ENCODE measurements at regions not wholly inside any gene's neighbourhood (a gene's known extent, or its start where the extent isn't known, plus 50 kb on each side); places are given as distances from the start of the nearest gene placed in this dataset.

DNA sequence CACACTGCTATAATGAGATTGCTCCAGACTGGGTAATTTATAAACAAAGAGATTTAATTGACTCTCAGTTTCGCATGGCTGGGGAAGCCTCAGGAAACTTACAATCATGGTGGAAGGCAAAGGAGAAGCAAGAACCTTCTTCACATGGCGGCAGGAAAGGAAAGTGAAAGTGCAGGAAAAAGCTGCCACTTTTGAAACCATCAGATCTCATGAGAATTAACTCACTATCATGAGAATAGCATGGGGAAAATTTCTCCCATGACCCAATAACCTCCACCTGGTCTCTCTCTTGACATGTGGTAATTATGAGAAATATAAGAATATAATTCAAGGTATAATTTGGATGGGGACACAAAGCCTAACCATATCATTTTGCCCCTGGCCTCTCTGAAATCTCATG, 884.2 kb downstream of the GLUD2 start:
- TF ChIP-seq, protein P1, sequence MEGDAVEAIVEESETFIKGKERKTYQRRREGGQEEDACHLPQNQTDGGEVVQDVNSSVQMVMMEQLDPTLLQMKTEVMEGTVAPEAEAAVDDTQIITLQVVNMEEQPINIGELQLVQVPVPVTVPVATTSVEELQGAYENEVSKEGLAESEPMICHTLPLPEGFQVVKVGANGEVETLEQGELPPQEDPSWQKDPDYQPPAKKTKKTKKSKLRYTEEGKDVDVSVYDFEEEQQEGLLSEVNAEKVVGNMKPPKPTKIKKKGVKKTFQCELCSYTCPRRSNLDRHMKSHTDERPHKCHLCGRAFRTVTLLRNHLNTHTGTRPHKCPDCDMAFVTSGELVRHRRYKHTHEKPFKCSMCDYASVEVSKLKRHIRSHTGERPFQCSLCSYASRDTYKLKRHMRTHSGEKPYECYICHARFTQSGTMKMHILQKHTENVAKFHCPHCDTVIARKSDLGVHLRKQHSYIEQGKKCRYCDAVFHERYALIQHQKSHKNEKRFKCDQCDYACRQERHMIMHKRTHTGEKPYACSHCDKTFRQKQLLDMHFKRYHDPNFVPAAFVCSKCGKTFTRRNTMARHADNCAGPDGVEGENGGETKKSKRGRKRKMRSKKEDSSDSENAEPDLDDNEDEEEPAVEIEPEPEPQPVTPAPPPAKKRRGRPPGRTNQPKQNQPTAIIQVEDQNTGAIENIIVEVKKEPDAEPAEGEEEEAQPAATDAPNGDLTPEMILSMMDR (IDR thresholded peaks at IDR 0.05; ENCODE audit: low read depth, low read length, poor library complexity, severe bottlenecking): no peak
- TF ChIP-seq EZH2phosphoT487 (IDR thresholded peaks at IDR 0.05; ENCODE audit: borderline replicate concordance, low read length): no peak
